Fibroblast of lung (primary cell): ENCODE measurements at regions not wholly inside any gene's neighbourhood (a gene's known extent, or its start where the extent isn't known, plus 50 kb on each side); places are given as distances from the start of the nearest gene placed in this dataset.

Experiments
- CTCF ChIP-seq, 2 donors: IDR thresholded peaks in 1 of 2; conservative IDR thresholded peaks in 1 of 2; 1 replicate in 1 of 2; 2 replicates in 1 of 2; pipeline ENCODE4 v1.5.1; 2011 to 2012; ENCODE audit warnings: low read length in 2 of 2, control low read depth in 1 of 2, inconsistent platforms in 1 of 2, low read depth in 1 of 2, mild to moderate bottlenecking in 1 of 2
- EZH2 ChIP-seq: IDR thresholded peaks from 2 replicates; pipeline ENCODE4 v1.5.1; 2012; ENCODE audit warnings: low read length, control low read depth, mild to moderate bottlenecking; ENCODE audit errors: missing control alignments

DNA sequence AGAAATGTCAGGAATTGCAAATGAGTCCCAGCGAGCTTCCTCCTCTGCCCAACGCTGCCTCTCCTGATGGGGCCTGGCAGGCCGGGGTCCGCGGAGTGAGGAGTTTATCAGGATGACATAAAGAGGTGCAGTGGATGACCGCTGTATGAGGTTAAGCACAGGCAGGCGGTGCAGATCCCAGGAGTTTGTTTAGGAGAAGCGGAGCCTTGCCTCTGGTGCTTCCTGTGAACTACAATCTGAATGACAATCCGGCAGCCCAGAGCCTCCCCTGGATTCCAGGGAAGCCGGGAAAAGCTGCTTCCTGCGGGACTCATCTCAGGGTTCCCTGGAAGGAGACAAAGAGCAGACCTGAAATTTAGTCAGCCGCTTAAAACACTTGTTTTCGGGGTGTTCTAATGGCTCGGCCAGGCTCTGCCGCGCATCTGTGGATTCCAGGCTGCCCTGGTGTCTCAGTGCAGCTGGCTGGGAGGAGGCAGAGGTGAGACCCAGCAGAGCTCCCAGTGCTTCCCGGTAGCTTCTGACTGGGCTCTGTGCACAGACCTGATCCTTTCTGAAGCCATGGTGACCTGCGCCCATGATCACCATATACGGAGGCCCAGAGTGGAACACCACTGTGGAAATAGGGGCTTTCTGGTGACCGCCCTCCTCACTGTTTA, 69.8 kb upstream of the IRX4 start:
- TF ChIP-seq EZH2 = no peak
- TF ChIP-seq CTCF (conservative IDR thresholded peaks at IDR 0.05 in 1 of 2, IDR thresholded peaks at IDR 0.05 in 1 of 2; ENCODE audit: low read depth in 1 of 2, low read length in 2 of 2) = no peak
